NCI-H524 (cell line): ENCODE measurements at regions not wholly inside any gene's neighbourhood (a gene's known extent, or its start where the extent isn't known, plus 50 kb on each side); places are given as distances from the start of the nearest gene placed in this dataset.

Source experiments
- DNase-seq, 2 experiments: peaks; one replicate each; lab custom pipeline; 2025; lab: John Stamatoyannopoulos, UW

GRCh38 chr5:158644301-158644700, 455.4 kb downstream of the EBF1 start:
- no peak for DNase-seq

- DNase-seq = no peak
Measured at GRCh38 chr5:158643840-158644239, 455.9 kb downstream of the EBF1 start.

GRCh38 chr5:158642879-158643278, 456.8 kb downstream of the EBF1 start:
- peak; percentile 76 to 94 for DNase-seq

- no peak for DNase-seq
Measured at GRCh38 chr5:158641016-158641415, 458.7 kb downstream of the EBF1 start.

GRCh38 chr5:158640593-158640980, 459.1 kb downstream of the EBF1 start:
- DNase-seq = no peak

- no peak for DNase-seq
Measured at GRCh38 chr5:158639881-158640592, 459.7 kb downstream of the EBF1 start.

- no peak for DNase-seq
Measured at GRCh38 chr5:158638396-158638795, 461.3 kb downstream of the EBF1 start.

GRCh38 chr5:158637039-158637438, 462.7 kb downstream of the EBF1 start:
- DNase-seq = no peak

- no peak for DNase-seq
Measured at GRCh38 chr5:158635565-158635964, 464.2 kb downstream of the EBF1 start.

GRCh38 chr5:158634714-158635113, 465.0 kb downstream of the EBF1 start:
- no peak for DNase-seq

- DNase-seq = no peak
Measured at GRCh38 chr5:158629591-158630312, 470.0 kb downstream of the EBF1 start.

GRCh38 chr5:158626718-158627117, 473.0 kb downstream of the EBF1 start:
- DNase-seq = no peak

GRCh38 chr5:158623971-158624370, 475.7 kb downstream of the EBF1 start:
- peak; percentile 91 to 95 for DNase-seq

GRCh38 chr5:158621391-158621790, 478.3 kb downstream of the EBF1 start:
- DNase-seq = no peak

GRCh38 chr5:158619083-158619788, 480.5 kb downstream of the EBF1 start:
- no peak for DNase-seq

GRCh38 chr5:158618256-158618655, 481.5 kb downstream of the EBF1 start:
- DNase-seq = no peak

GRCh38 chr5:158616707-158617106, 483.0 kb downstream of the EBF1 start:
- DNase-seq = no peak

GRCh38 chr5:158614951-158615350, 484.8 kb downstream of the EBF1 start:
- no peak for DNase-seq

GRCh38 chr5:158611581-158611980, 488.1 kb downstream of the EBF1 start:
- DNase-seq = no peak

- DNase-seq = no peak
Measured at GRCh38 chr5:158610051-158610415, 489.7 kb downstream of the EBF1 start.

GRCh38 chr5:158609333-158610050, 490.2 kb downstream of the EBF1 start:
- no peak for DNase-seq

- no peak for DNase-seq
Measured at GRCh38 chr5:158607088-158607487, 492.6 kb downstream of the EBF1 start.
